ENCODE measurements at regions not wholly inside any gene's neighbourhood (a gene's known extent, or its start where the extent isn't known, plus 50 kb on each side); places are given as distances from the start of the nearest gene placed in this dataset.

DNA sequence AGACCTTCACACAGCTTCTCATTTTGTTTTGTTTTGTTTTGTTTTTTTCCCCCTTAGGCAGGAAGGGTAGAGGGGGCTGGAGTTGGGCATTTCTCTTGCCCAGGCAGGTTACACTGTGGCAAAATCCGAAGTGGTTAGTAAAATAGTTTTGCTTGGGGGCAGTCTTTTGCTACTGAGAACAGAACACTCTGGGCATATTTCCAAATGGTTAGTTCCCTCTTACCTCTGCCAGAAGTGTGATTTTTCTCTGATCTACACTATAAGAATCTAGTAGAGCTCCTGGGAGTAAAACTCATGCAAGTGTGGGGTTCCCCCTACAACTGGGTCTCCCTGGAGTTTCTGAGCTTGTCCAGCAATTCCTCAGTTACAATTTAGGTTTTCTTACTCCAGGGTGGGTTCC lies 61.7 kb downstream of the NPS start (continued):
- TF ChIP-seq RBBP5 (IDR thresholded peaks at IDR 0.05; ENCODE audit: borderline replicate concordance, low read depth, low read length) (no peak), EP300 (IDR thresholded peaks at IDR 0.05; ENCODE audit: borderline replicate concordance in 1 of 2, low read depth in 2 of 2, low read length in 2 of 2) (no peak), CREB1 (IDR thresholded peaks at IDR 0.05) (no peak), CHD1 (IDR thresholded peaks at IDR 0.05; ENCODE audit: low read depth, low read length) (no peak), MAFK (IDR thresholded peaks at IDR 0.05; ENCODE audit: low read depth, low read length) (no peak), NANOG (IDR thresholded peaks at IDR 0.05; ENCODE audit: insufficient read depth, low read depth, low read length, poor library complexity, severe bottlenecking) (no peak), RFX5 (IDR thresholded peaks at IDR 0.05; ENCODE audit: borderline replicate concordance, low read depth, low read length) (no peak)
- TF ChIP-seq, protein P1, sequence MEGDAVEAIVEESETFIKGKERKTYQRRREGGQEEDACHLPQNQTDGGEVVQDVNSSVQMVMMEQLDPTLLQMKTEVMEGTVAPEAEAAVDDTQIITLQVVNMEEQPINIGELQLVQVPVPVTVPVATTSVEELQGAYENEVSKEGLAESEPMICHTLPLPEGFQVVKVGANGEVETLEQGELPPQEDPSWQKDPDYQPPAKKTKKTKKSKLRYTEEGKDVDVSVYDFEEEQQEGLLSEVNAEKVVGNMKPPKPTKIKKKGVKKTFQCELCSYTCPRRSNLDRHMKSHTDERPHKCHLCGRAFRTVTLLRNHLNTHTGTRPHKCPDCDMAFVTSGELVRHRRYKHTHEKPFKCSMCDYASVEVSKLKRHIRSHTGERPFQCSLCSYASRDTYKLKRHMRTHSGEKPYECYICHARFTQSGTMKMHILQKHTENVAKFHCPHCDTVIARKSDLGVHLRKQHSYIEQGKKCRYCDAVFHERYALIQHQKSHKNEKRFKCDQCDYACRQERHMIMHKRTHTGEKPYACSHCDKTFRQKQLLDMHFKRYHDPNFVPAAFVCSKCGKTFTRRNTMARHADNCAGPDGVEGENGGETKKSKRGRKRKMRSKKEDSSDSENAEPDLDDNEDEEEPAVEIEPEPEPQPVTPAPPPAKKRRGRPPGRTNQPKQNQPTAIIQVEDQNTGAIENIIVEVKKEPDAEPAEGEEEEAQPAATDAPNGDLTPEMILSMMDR (IDR thresholded peaks at IDR 0.05; ENCODE audit: control extremely low read depth in 1 of 3, insufficient read depth in 1 of 3, low read depth in 1 of 3, low read length in 3 of 3) = no peak
